HG03378 (cell line): ENCODE measurements at regions not wholly inside any gene's neighbourhood (a gene's known extent, or its start where the extent isn't known, plus 50 kb on each side); places are given as distances from the start of the nearest gene placed in this dataset.

Experiments used
- ATAC-seq: cut with Tn5 transposase; IDR thresholded peaks from one replicate; pipeline ENCODE4 v1.9.1; 2021; ENCODE audit warnings: mild to moderate bottlenecking, moderate library complexity; ENCODE audit not compliant: unreplicated experiment

GRCh38 chr20:48166082-48166835 is 381.0 kb upstream of the SULF2 start:
- ATAC-seq, result no peak

- ATAC-seq, result no peak
Observed at GRCh38 chr20:48165401-48165685, 380.1 kb upstream of the SULF2 start.

- ATAC-seq, result no peak
Observed at GRCh38 chr20:48164566-48165400, 379.5 kb upstream of the SULF2 start.

- no peak for ATAC-seq
Observed at GRCh38 chr20:48164034-48164433, 378.8 kb upstream of the SULF2 start.

GRCh38 chr20:48163505-48163904 is 378.2 kb upstream of the SULF2 start:
- ATAC-seq, result no peak

- no peak for ATAC-seq
Observed at GRCh38 chr20:48162621-48163020, 377.3 kb upstream of the SULF2 start.

- no peak for ATAC-seq
Observed at GRCh38 chr20:48159145-48160008, 374.1 kb upstream of the SULF2 start.

- no peak for ATAC-seq
Observed at GRCh38 chr20:48158014-48158413, 372.7 kb upstream of the SULF2 start.

GRCh38 chr20:48156951-48157700 is 371.8 kb upstream of the SULF2 start:
- ATAC-seq, result no peak

- ATAC-seq, result no peak
Observed at GRCh38 chr20:48156521-48156920, 371.2 kb upstream of the SULF2 start.

- ATAC-seq, result no peak
Observed at GRCh38 chr20:48155268-48155667, 370.0 kb upstream of the SULF2 start.

- no peak for ATAC-seq
Observed at GRCh38 chr20:48154040-48154765, 368.9 kb upstream of the SULF2 start.

GRCh38 chr20:48153523-48153922 is 368.2 kb upstream of the SULF2 start:
- no peak for ATAC-seq

- ATAC-seq, result no peak
Observed at GRCh38 chr20:48153103-48153502, 367.8 kb upstream of the SULF2 start.

GRCh38 chr20:48150568-48150967 is 365.3 kb upstream of the SULF2 start:
- no peak for ATAC-seq

GRCh38 chr20:48149902-48150301 is 364.6 kb upstream of the SULF2 start:
- ATAC-seq, result no peak

- ATAC-seq, result no peak
Observed at GRCh38 chr20:48148916-48149672, 363.8 kb upstream of the SULF2 start.

- ATAC-seq, result no peak
Observed at GRCh38 chr20:48148020-48148419, 362.7 kb upstream of the SULF2 start.

- ATAC-seq, result no peak
Observed at GRCh38 chr20:48147311-48147710, 362.0 kb upstream of the SULF2 start.
